CD8-positive, alpha-beta memory T cell (primary cell): ENCODE measurements at regions not wholly inside any gene's neighbourhood (a gene's known extent, or its start where the extent isn't known, plus 50 kb on each side); places are given as distances from the start of the nearest gene placed in this dataset.

Source experiments
- CTCF ChIA-PET: fragments of 350-600 bp; sonication (Branson Sonifier 250); formaldehyde crosslinking; loops from one replicate; lab custom pipeline; 2021; ENCODE audit warnings: antibody characterized with exemption; lab: Charles Lee
- POLR2A ChIA-PET: fragments of 350-600 bp; sonication (Branson Sonifier 250); formaldehyde crosslinking; loops from one replicate; lab custom pipeline; 2021; ENCODE audit warnings: antibody characterized with exemption; lab: Charles Lee
- DNase-seq, 5 donors: peaks; one replicate each; pipeline versions ENCODE4 v3.0.0 to v3.0.0-alpha.2; 2020 to 2022; ENCODE audit warnings: mixed read lengths in 1 of 5
- H3K27ac ChIP-seq: one replicate; pipeline ENCODE4 v1.7.0; 2013; ENCODE audit warnings: low read depth, mild to moderate bottlenecking, low read length, moderate library complexity
- H3K27me3 ChIP-seq: 2 replicates; pipeline ENCODE4 v1.7.0; 2013; ENCODE audit warnings: low read length, mild to moderate bottlenecking; ENCODE audit not compliant: insufficient read depth, poor library complexity, severe bottlenecking
- H3K36me3 ChIP-seq: 2 replicates; pipeline ENCODE4 v1.7.0; 2013; ENCODE audit warnings: mild to moderate bottlenecking, low read length, moderate library complexity; ENCODE audit not compliant: insufficient read depth
- H3K4me1 ChIP-seq: 2 replicates; pipeline ENCODE4 v1.7.0; 2013; ENCODE audit warnings: mild to moderate bottlenecking, low read length, moderate library complexity; ENCODE audit not compliant: insufficient read depth
- H3K4me3 ChIP-seq: 2 replicates; pipeline ENCODE4 v1.7.0; 2013; ENCODE audit warnings: mild to moderate bottlenecking, low read length
- H3K9me3 ChIP-seq: 2 replicates; pipeline ENCODE4 v1.7.0; 2013; ENCODE audit warnings: mild to moderate bottlenecking, low read length
- H3K27ac Mint-ChIP-seq, 8 donors: one replicate each; pipeline ENCODE4 v1.8.0; 2020 to 2021; ENCODE audit warnings: mixed read lengths in 8 of 8, mild to moderate bottlenecking in 6 of 8, inconsistent platforms in 3 of 8, moderate library complexity in 3 of 8
- H3K27me3 Mint-ChIP-seq, 2 donors: one replicate each; pipeline ENCODE4 v1.8.0; 2020 to 2021; ENCODE audit warnings: mixed read lengths in 2 of 2, mild to moderate bottlenecking in 1 of 2, moderate library complexity in 1 of 2
- H3K36me3 Mint-ChIP-seq, 3 donors: one replicate each; pipeline ENCODE4 v1.8.0; 2020 to 2021; ENCODE audit warnings: mixed read lengths in 3 of 3, inconsistent platforms in 1 of 3, mild to moderate bottlenecking in 1 of 3
- H3K4me1 Mint-ChIP-seq, 3 donors: one replicate each; pipeline ENCODE4 v1.8.0; 2020 to 2021; ENCODE audit warnings: mixed read lengths in 3 of 3, inconsistent platforms in 1 of 3, mild to moderate bottlenecking in 1 of 3
- H3K4me3 Mint-ChIP-seq, 7 donors: one replicate each; pipeline ENCODE4 v1.8.0; 2020 to 2021; ENCODE audit warnings: mixed read lengths in 7 of 7, mild to moderate bottlenecking in 6 of 7, moderate library complexity in 4 of 7, inconsistent platforms in 2 of 7
- H3K9me3 Mint-ChIP-seq, 5 donors: one replicate each; pipeline ENCODE4 v1.8.0; 2020 to 2022; ENCODE audit warnings: mixed read lengths in 5 of 5, mild to moderate bottlenecking in 3 of 5, moderate library complexity in 2 of 5, inconsistent platforms in 1 of 5

- H3K27ac Mint-ChIP-seq: no peak overlapping the region
- H3K36me3 Mint-ChIP-seq: no peaks in the 10 kb centered on the region
- CTCF ChIA-PET: no interaction called here
These were observed 425.7 kb upstream of the PPP2R3A start for GRCh38 chr3:135539854-135540253.

GRCh38 chr3:135549928-135550494 is 415.5 kb upstream of the PPP2R3A start:
- POLR2A ChIA-PET: no interaction called here
- Mint-ChIP-seq H3K36me3 (no peaks in the 10 kb centered on the region), H3K9me3 (peaks cover 0 to 4% (median 3%) of the 10 kb centered on the region in 5 donors), H3K4me3 (no peak overlapping the region), H3K27ac (no peak overlapping the region), H3K27me3 (no peaks in the 10 kb centered on the region), H3K4me1 (no peaks in the 10 kb centered on the region)
- Histone ChIP-seq H3K27ac (no peak overlapping the region), H3K4me1 (no peaks in the 10 kb centered on the region), H3K27me3 (no peaks in the 10 kb centered on the region), H3K36me3 (no peaks in the 10 kb centered on the region), H3K4me3 (no peak overlapping the region), H3K9me3 (no peaks in the 10 kb centered on the region)
- no peak for DNase-seq
- CTCF ChIA-PET: no interaction called here

More at GRCh38 chr3:135539854-135540253, 425.7 kb upstream of the PPP2R3A start:
- Histone ChIP-seq H3K27me3 (no peaks in the 10 kb centered on the region), H3K36me3 (no peaks in the 10 kb centered on the region), H3K4me1 (no peaks in the 10 kb centered on the region), H3K4me3 (no peak overlapping the region), H3K9me3 (no peaks in the 10 kb centered on the region), H3K27ac (no peak overlapping the region)
- no peaks in the 10 kb centered on the region for H3K27me3 Mint-ChIP-seq
- no peaks in the 10 kb centered on the region for H3K4me1 Mint-ChIP-seq
- no peak overlapping the region for H3K4me3 Mint-ChIP-seq
- DNase-seq: no peak
- peaks cover 3 to 7% (median 4%) of the 10 kb centered on the region in 5 donors for H3K9me3 Mint-ChIP-seq
- POLR2A ChIA-PET: no interaction called here

GRCh38 chr3:135556174-135556573 is 409.4 kb upstream of the PPP2R3A start:
- Histone ChIP-seq H3K4me1 (no peaks in the 10 kb centered on the region), H3K27me3 (no peaks in the 10 kb centered on the region), H3K9me3 (no peaks in the 10 kb centered on the region), H3K36me3 (no peaks in the 10 kb centered on the region), H3K4me3 (no peak overlapping the region), H3K27ac (no peak overlapping the region)
- no peaks in the 10 kb centered on the region for H3K36me3 Mint-ChIP-seq
- ChIA-PET POLR2A (no interaction called here), CTCF (no interaction called here)
- H3K4me3 Mint-ChIP-seq: no peak overlapping the region
- H3K27me3 Mint-ChIP-seq: no peaks in the 10 kb centered on the region
- H3K4me1 Mint-ChIP-seq: no peaks in the 10 kb centered on the region
- DNase-seq: no peak
- H3K27ac Mint-ChIP-seq: no peak overlapping the region
- H3K9me3 Mint-ChIP-seq: peaks cover 0 to 3% (median 0%) of the 10 kb centered on the region in 5 donors

GRCh38 chr3:135558150-135558783 is 407.3 kb upstream of the PPP2R3A start:
- Histone ChIP-seq H3K4me3 (no peak overlapping the region), H3K4me1 (no peaks in the 10 kb centered on the region), H3K27me3 (no peaks in the 10 kb centered on the region), H3K27ac (no peak overlapping the region), H3K9me3 (no peaks in the 10 kb centered on the region), H3K36me3 (no peaks in the 10 kb centered on the region)
- H3K9me3 Mint-ChIP-seq: peaks cover 0 to 3% (median 0%) of the 10 kb centered on the region in 5 donors
- POLR2A ChIA-PET: no interaction called here
- H3K4me3 Mint-ChIP-seq: no peak overlapping the region
- DNase-seq: no peak
- no peaks in the 10 kb centered on the region for H3K36me3 Mint-ChIP-seq
- H3K27ac Mint-ChIP-seq: no peak overlapping the region
- H3K4me1 Mint-ChIP-seq: no peaks in the 10 kb centered on the region
- H3K27me3 Mint-ChIP-seq: no peaks in the 10 kb centered on the region
- CTCF ChIA-PET: no interaction called here

GRCh38 chr3:135558906-135559305 is 406.6 kb upstream of the PPP2R3A start:
- Mint-ChIP-seq H3K4me1 (no peaks in the 10 kb centered on the region), H3K9me3 (peaks cover 0 to 6% (median 0%) of the 10 kb centered on the region in 5 donors), H3K4me3 (no peak overlapping the region), H3K27me3 (no peaks in the 10 kb centered on the region), H3K27ac (no peak overlapping the region), H3K36me3 (no peaks in the 10 kb centered on the region)
- no peaks in the 10 kb centered on the region for H3K9me3 ChIP-seq
- H3K4me3 ChIP-seq: no peak overlapping the region
- H3K27ac ChIP-seq: no peak overlapping the region
- H3K4me1 ChIP-seq: no peaks in the 10 kb centered on the region
- H3K36me3 ChIP-seq: no peaks in the 10 kb centered on the region
- ChIA-PET CTCF (no interaction called here), POLR2A (no interaction called here)
- DNase-seq: no peak
- no peaks in the 10 kb centered on the region for H3K27me3 ChIP-seq

- CTCF ChIA-PET: no interaction called here
- no peaks in the 10 kb centered on the region for H3K9me3 ChIP-seq
- POLR2A ChIA-PET: no interaction called here
- no peak for DNase-seq
- H3K27ac Mint-ChIP-seq: no peak overlapping the region
- H3K27me3 Mint-ChIP-seq: no peaks in the 10 kb centered on the region
- no peaks in the 10 kb centered on the region for H3K27me3 ChIP-seq
- no peaks in the 10 kb centered on the region for H3K4me1 ChIP-seq
- no peak overlapping the region for H3K27ac ChIP-seq
- H3K4me3 Mint-ChIP-seq: no peak overlapping the region
- no peak overlapping the region for H3K4me3 ChIP-seq
- peaks cover 0 to 8% (median 0%) of the 10 kb centered on the region in 5 donors for H3K9me3 Mint-ChIP-seq
- no peaks in the 10 kb centered on the region for H3K4me1 Mint-ChIP-seq
- no peaks in the 10 kb centered on the region for H3K36me3 ChIP-seq
- no peaks in the 10 kb centered on the region for H3K36me3 Mint-ChIP-seq
These were observed 405.7 kb upstream of the PPP2R3A start for GRCh38 chr3:135559802-135560201.

GRCh38 chr3:135560847-135561246 is 404.7 kb upstream of the PPP2R3A start:
- ChIA-PET CTCF (no interaction called here), POLR2A (no interaction called here)
- Mint-ChIP-seq H3K27me3 (peaks cover 0 to 3% of the 10 kb centered on the region in 2 donors), H3K9me3 (peaks cover 0 to 8% (median 0%) of the 10 kb centered on the region in 5 donors), H3K27ac (no peak overlapping the region), H3K4me1 (no peaks in the 10 kb centered on the region), H3K36me3 (no peaks in the 10 kb centered on the region), H3K4me3 (no peak overlapping the region)
- Histone ChIP-seq H3K36me3 (no peaks in the 10 kb centered on the region), H3K4me3 (no peak overlapping the region), H3K4me1 (no peaks in the 10 kb centered on the region), H3K27me3 (no peaks in the 10 kb centered on the region), H3K9me3 (no peaks in the 10 kb centered on the region), H3K27ac (no peak overlapping the region)
- no peak for DNase-seq

GRCh38 chr3:135564696-135565095 is 400.8 kb upstream of the PPP2R3A start:
- H3K9me3 ChIP-seq: no peaks in the 10 kb centered on the region
- Mint-ChIP-seq H3K36me3 (no peaks in the 10 kb centered on the region), H3K27ac (no peak overlapping the region), H3K4me3 (no peak overlapping the region), H3K4me1 (no peaks in the 10 kb centered on the region), H3K9me3 (peaks cover 0 to 8% (median 0%) of the 10 kb centered on the region in 5 donors), H3K27me3 (peaks cover 0 to 3% of the 10 kb centered on the region in 2 donors)
- ChIA-PET POLR2A (no interaction called here), CTCF (no interaction called here)
- no peak overlapping the region for H3K27ac ChIP-seq
- H3K4me3 ChIP-seq: no peak overlapping the region
- DNase-seq: no peak
- H3K36me3 ChIP-seq: no peaks in the 10 kb centered on the region
- H3K4me1 ChIP-seq: no peaks in the 10 kb centered on the region
- H3K27me3 ChIP-seq: no peaks in the 10 kb centered on the region
